ENCODE measurements at regions not wholly inside any gene's neighbourhood (a gene's known extent, or its start where the extent isn't known, plus 50 kb on each side); places are given as distances from the start of the nearest gene placed in this dataset.

GRCh38 chr1:60956520-60956919 is 125.8 kb upstream of the NFIA start:
- no peak overlapping the region for H3K27ac ChIP-seq (ENCODE audit: low read length)

DNA sequence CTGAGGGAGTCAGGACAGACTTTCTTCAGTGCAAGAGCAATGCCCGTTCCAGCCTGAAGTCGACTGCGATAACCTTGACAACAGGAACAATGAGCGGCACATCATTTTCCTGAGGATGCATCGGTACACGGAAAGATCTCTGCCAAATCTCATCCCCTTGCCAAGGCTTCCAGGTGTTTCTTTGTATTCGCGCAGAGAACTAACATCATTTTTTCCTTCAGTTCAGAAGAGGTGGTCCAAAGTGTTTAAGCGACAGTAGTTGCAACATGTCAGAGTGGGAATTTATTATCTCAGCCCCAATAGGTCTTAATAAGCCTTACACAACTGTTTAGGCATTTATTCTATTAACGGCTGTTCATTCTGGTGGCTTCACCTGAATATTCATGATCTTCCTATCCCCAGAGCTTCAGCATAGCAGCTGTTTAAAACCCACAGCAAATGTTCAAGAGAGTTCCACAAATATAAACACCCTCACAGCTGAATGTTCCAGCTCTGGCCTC is 129.7 kb upstream of the NFIA start:
- Histone ChIP-seq H3K27me3 (replicated peaks in 1 of 2; ENCODE audit: control insufficient read depth in 2 of 2, extremely low read depth in 1 of 2, insufficient read depth in 2 of 2, low read length in 1 of 2) (peaks cover 0 to 12% of the 10 kb centered on the region in 2 experiments), H3K27ac (ENCODE audit: low read length) (no peak overlapping the region), H3K4me3 (ENCODE audit: control insufficient read depth in 1 of 2, extremely low read depth in 1 of 2, low read length in 1 of 2) (no peak overlapping the region), H3K9me3 (no peaks in the 10 kb centered on the region), H3K36me3 (ENCODE audit: control insufficient read depth in 2 of 2, extremely low read depth in 1 of 2, insufficient read depth in 1 of 2, low read length in 1 of 2) (no peaks in the 10 kb centered on the region), H3K4me1 (ENCODE audit: control insufficient read depth in 1 of 2, extremely low read depth in 1 of 2, insufficient read depth in 2 of 2, low read length in 2 of 2) (no peaks in the 10 kb centered on the region)
- no peak overlapping the region for H3K4me3 Mint-ChIP-seq
- CTCF ChIA-PET = no interaction called here
- H3K27ac Mint-ChIP-seq = no peak overlapping the region
- DNase-seq = no peak
- peaks cover 0 to 3% (median 0%) of the 10 kb centered on the region in 3 donors for H3K4me1 Mint-ChIP-seq
- ATAC-seq (replicated peaks in 1 of 4) = no peak
- peaks cover 20 to 28% of the 10 kb centered on the region in 2 donors for H3K27me3 Mint-ChIP-seq
- POLR2A ChIA-PET = no interaction called here
- 95% methylated on average over 4 of the region's 10 CpGs for WGBS (ENCODE audit: insufficient coverage)
- H3K9me3 Mint-ChIP-seq = peaks cover 0 to 7% (median 6%) of the 10 kb centered on the region in 3 donors
- no peaks in the 10 kb centered on the region for H3K36me3 Mint-ChIP-seq

More at GRCh38 chr1:60956520-60956919, 125.8 kb upstream of the NFIA start:
- ChIA-PET CTCF (no interaction called here), POLR2A (no interaction called here)
- Histone ChIP-seq H3K27me3 (replicated peaks in 1 of 2; ENCODE audit: control insufficient read depth in 2 of 2, extremely low read depth in 1 of 2, insufficient read depth in 2 of 2, low read length in 1 of 2) (peaks cover 0 to 6% of the 10 kb centered on the region in 2 experiments), H3K9me3 (no peaks in the 10 kb centered on the region), H3K4me1 (ENCODE audit: control insufficient read depth in 1 of 2, extremely low read depth in 1 of 2, insufficient read depth in 2 of 2, low read length in 2 of 2) (no peaks in the 10 kb centered on the region), H3K4me3 (ENCODE audit: control insufficient read depth in 1 of 2, extremely low read depth in 1 of 2, low read length in 1 of 2) (no peak overlapping the region), H3K36me3 (ENCODE audit: control insufficient read depth in 2 of 2, extremely low read depth in 1 of 2, insufficient read depth in 1 of 2, low read length in 1 of 2) (no peaks in the 10 kb centered on the region)
- DNase-seq (no peak), ATAC-seq (replicated peaks in 1 of 4) (no peak)
- H3K36me3 Mint-ChIP-seq = no peaks in the 10 kb centered on the region
- WGBS (ENCODE audit: insufficient coverage) = no CpG with 5 or more reads among the region's 3 CpGs
- H3K27ac Mint-ChIP-seq = no peak overlapping the region
- peaks cover 10 to 29% of the 10 kb centered on the region in 2 donors for H3K27me3 Mint-ChIP-seq
- H3K4me1 Mint-ChIP-seq = no peaks in the 10 kb centered on the region
- H3K4me3 Mint-ChIP-seq = no peak overlapping the region
- peaks cover 0 to 7% (median 6%) of the 10 kb centered on the region in 3 donors for H3K9me3 Mint-ChIP-seq

DNA sequence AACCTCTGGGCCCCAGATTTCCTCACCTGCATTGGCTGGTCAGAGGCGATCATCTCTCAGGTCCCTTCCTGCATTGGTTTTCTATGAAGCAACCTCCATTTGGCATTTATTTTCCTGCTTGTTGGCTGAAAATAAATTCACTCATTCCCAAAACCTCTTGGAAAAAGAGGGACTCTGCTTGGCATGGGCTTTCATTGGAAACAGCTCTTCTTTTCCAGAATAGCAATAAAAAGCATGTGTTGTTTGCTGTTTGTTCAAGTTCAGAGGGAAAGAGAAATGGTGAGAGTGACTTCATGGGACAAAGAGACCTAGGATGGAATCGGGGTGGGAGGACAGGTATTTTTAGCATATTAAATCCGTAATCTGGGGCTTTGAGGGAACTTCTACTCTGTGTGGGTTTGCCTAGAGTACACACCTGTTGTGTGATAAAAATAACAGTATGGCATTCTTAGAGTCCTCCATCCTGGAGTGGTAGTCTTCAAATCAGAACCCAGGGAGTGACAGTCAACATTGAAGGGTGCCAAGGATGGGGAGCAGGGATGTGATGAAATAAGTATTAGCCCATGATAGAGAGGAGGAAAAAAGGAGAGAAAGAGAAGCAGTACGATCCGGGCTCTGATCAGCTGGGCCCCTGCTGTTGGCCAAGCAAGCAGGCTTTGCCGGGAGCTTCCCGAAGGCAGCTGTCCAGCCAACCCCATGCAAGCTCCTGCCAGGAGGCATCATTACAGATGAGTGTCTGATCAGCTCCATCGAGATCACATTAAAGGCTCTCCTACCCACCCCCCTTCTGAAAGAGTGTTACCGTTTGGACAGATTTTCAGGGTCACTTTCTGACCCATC is 131.9 kb upstream of the NFIA start:
- H3K27me3 Mint-ChIP-seq = peaks cover 28 to 34% of the 10 kb centered on the region in 2 donors
- WGBS (ENCODE audit: insufficient coverage) = 83% methylated on average over 8 of the region's 9 CpGs
- CTCF ChIA-PET = no interaction called here

GRCh38 chr1:60949826-60950197 is 132.5 kb upstream of the NFIA start:
- Mint-ChIP-seq H3K4me1 (peaks cover 0 to 3% (median 0%) of the 10 kb centered on the region in 3 donors), H3K36me3 (no peaks in the 10 kb centered on the region), H3K9me3 (peaks cover 0 to 5% (median 4%) of the 10 kb centered on the region in 3 donors), H3K4me3 (no peak overlapping the region), H3K27me3 (peaks cover 28 to 33% of the 10 kb centered on the region in 2 donors), H3K27ac (no peak overlapping the region)
- H3K4me1 ChIP-seq (ENCODE audit: control insufficient read depth in 1 of 2, extremely low read depth in 1 of 2, insufficient read depth in 2 of 2, low read length in 2 of 2) = no peaks in the 10 kb centered on the region
- DNase-seq (no peak), ATAC-seq (replicated peaks in 1 of 4) (no peak)
- H3K9me3 ChIP-seq = no peaks in the 10 kb centered on the region
- H3K27ac ChIP-seq (ENCODE audit: low read length) = no peak overlapping the region
- H3K27me3 ChIP-seq (replicated peaks in 1 of 2; ENCODE audit: control insufficient read depth in 2 of 2, extremely low read depth in 1 of 2, insufficient read depth in 2 of 2, low read length in 1 of 2) = peaks cover 0 to 12% of the 10 kb centered on the region in 2 experiments
- POLR2A ChIA-PET = no interaction called here
- CTCF ChIA-PET = no interaction called here
- WGBS (ENCODE audit: insufficient coverage) = 100% methylated on average over 1 of the region's 3 CpGs
- H3K36me3 ChIP-seq (ENCODE audit: control insufficient read depth in 2 of 2, extremely low read depth in 1 of 2, insufficient read depth in 1 of 2, low read length in 1 of 2) = no peaks in the 10 kb centered on the region
- H3K4me3 ChIP-seq (ENCODE audit: control insufficient read depth in 1 of 2, extremely low read depth in 1 of 2, low read length in 1 of 2) = no peak overlapping the region

More for the DNA sequence above, 131.9 kb upstream of the NFIA start:
- POLR2A ChIA-PET = no interaction called here
- Histone ChIP-seq H3K4me3 (ENCODE audit: control insufficient read depth in 1 of 2, extremely low read depth in 1 of 2, low read length in 1 of 2) (no peak overlapping the region), H3K27me3 (replicated peaks in 1 of 2; ENCODE audit: control insufficient read depth in 2 of 2, extremely low read depth in 1 of 2, insufficient read depth in 2 of 2, low read length in 1 of 2) (peaks cover 0 to 12% of the 10 kb centered on the region in 2 experiments), H3K27ac (ENCODE audit: low read length) (no peak overlapping the region), H3K36me3 (ENCODE audit: control insufficient read depth in 2 of 2, extremely low read depth in 1 of 2, insufficient read depth in 1 of 2, low read length in 1 of 2) (no peaks in the 10 kb centered on the region), H3K4me1 (ENCODE audit: control insufficient read depth in 1 of 2, extremely low read depth in 1 of 2, insufficient read depth in 2 of 2, low read length in 2 of 2) (no peaks in the 10 kb centered on the region), H3K9me3 (no peaks in the 10 kb centered on the region)
- Mint-ChIP-seq H3K9me3 (peaks cover 0 to 7% (median 6%) of the 10 kb centered on the region in 3 donors), H3K4me1 (peaks cover 0 to 3% (median 0%) of the 10 kb centered on the region in 3 donors), H3K36me3 (no peaks in the 10 kb centered on the region), H3K27ac (no peak overlapping the region), H3K4me3 (no peak overlapping the region)
- no peak for ATAC-seq (replicated peaks in 1 of 4)
- DNase-seq = no peak

DNA sequence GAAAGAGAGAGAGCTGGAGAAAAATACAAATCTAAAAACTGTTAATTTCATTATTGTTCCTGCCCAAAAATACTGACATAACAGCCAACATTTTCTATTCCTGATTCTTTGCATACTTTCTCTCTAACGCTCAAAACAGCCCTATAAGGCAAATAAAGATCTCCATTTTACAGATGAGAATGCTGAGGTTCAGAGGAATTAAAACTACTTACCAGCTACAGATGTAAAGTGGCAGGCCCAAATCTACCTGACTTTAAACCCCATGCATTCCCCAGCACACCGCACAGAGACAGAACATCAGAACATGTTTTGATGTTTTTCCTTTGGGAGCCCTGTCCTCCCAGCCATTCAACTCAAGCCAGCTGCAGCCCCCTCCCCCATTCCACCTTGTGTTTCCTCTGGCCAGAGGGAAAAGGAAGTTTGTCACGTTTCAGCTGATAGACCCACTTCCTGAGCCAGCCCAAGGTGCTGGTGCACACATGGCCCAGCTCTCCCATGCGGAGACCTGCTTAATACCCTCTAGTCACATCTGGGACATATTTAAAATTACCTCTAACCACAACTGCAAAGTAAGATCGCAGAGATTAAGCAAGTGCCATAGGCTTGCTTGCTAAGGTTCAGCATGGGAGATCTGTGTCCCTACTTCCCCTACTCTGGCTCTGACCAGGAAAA is 133.1 kb upstream of the NFIA start:
- ATAC-seq (replicated peaks in 1 of 4) = no peak
- CTCF ChIA-PET = no interaction called here

DNA sequence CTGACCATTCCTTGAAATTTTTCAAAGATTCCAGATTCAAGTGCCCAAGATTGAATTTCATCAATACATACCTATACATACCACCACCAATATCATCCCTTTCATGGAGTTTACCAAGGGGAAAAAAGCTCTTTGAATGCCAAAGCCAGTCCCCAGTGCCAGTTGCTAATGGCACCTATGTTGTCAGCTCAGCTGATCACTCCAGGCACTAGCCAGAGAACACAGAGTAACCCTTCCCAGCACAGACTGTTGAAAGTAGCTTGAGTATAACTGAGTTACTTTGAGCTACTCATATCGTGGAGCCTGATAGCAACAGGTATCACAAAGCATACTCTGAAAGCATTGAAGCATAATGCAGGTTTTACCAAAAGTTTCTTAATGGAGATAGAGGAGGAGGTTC is 133.9 kb upstream of the NFIA start:
- peaks cover 0 to 3% (median 0%) of the 10 kb centered on the region in 3 donors for H3K4me1 Mint-ChIP-seq
- DNase-seq (no peak), ATAC-seq (replicated peaks in 1 of 4) (no peak)
- CTCF ChIA-PET = no interaction called here
- H3K9me3 Mint-ChIP-seq = no peaks in the 10 kb centered on the region
- H3K4me3 Mint-ChIP-seq = no peak overlapping the region
- H3K27me3 Mint-ChIP-seq = peaks cover 30 to 31% of the 10 kb centered on the region in 2 donors
- H3K27ac ChIP-seq (ENCODE audit: low read length) = no peak overlapping the region
- H3K36me3 Mint-ChIP-seq = no peaks in the 10 kb centered on the region
- POLR2A ChIA-PET = interaction anchor here in 1 of 2 donors (0.6 kb wide), 1 partner anchor 52 kb away, joined by 3 read pairs; no protein-coding TSS in a partner anchor
- no peak overlapping the region for H3K27ac Mint-ChIP-seq
- no peak overlapping the region for H3K4me3 ChIP-seq (ENCODE audit: control insufficient read depth in 1 of 2, extremely low read depth in 1 of 2, low read length in 1 of 2)
- no CpG with 5 or more reads among the region's 1 CpG for WGBS (ENCODE audit: insufficient coverage)
- no peaks in the 10 kb centered on the region for H3K36me3 ChIP-seq (ENCODE audit: control insufficient read depth in 2 of 2, extremely low read depth in 1 of 2, insufficient read depth in 1 of 2, low read length in 1 of 2)
- no peaks in the 10 kb centered on the region for H3K4me1 ChIP-seq (ENCODE audit: control insufficient read depth in 1 of 2, extremely low read depth in 1 of 2, insufficient read depth in 2 of 2, low read length in 2 of 2)
- no peaks in the 10 kb centered on the region for H3K9me3 ChIP-seq
- peaks cover 0 to 12% of the 10 kb centered on the region in 2 experiments for H3K27me3 ChIP-seq (replicated peaks in 1 of 2; ENCODE audit: control insufficient read depth in 2 of 2, extremely low read depth in 1 of 2, insufficient read depth in 2 of 2, low read length in 1 of 2)

More for the DNA sequence above, 133.1 kb upstream of the NFIA start:
- Mint-ChIP-seq H3K4me1 (peaks cover 0 to 3% (median 0%) of the 10 kb centered on the region in 3 donors), H3K27ac (no peak overlapping the region), H3K9me3 (no peaks in the 10 kb centered on the region), H3K36me3 (no peaks in the 10 kb centered on the region), H3K4me3 (no peak overlapping the region), H3K27me3 (peaks cover 26 to 31% of the 10 kb centered on the region in 2 donors)
- no peak overlapping the region for H3K27ac ChIP-seq (ENCODE audit: low read length)
- H3K36me3 ChIP-seq (ENCODE audit: control insufficient read depth in 2 of 2, extremely low read depth in 1 of 2, insufficient read depth in 1 of 2, low read length in 1 of 2) = no peaks in the 10 kb centered on the region
- no peaks in the 10 kb centered on the region for H3K9me3 ChIP-seq
- no peak for DNase-seq
- H3K4me3 ChIP-seq (ENCODE audit: control insufficient read depth in 1 of 2, extremely low read depth in 1 of 2, low read length in 1 of 2) = no peak overlapping the region
- no peaks in the 10 kb centered on the region for H3K4me1 ChIP-seq (ENCODE audit: control insufficient read depth in 1 of 2, extremely low read depth in 1 of 2, insufficient read depth in 2 of 2, low read length in 2 of 2)
- POLR2A ChIA-PET = no interaction called here
- WGBS (ENCODE audit: insufficient coverage) = 23% methylated on average over 3 of the region's 5 CpGs
- peaks cover 0 to 12% of the 10 kb centered on the region in 2 experiments for H3K27me3 ChIP-seq (replicated peaks in 1 of 2; ENCODE audit: control insufficient read depth in 2 of 2, extremely low read depth in 1 of 2, insufficient read depth in 2 of 2, low read length in 1 of 2)
